ENCODE measurements at regions not wholly inside any gene's neighbourhood (a gene's known extent, or its start where the extent isn't known, plus 50 kb on each side); places are given as distances from the start of the nearest gene placed in this dataset.

DNA sequence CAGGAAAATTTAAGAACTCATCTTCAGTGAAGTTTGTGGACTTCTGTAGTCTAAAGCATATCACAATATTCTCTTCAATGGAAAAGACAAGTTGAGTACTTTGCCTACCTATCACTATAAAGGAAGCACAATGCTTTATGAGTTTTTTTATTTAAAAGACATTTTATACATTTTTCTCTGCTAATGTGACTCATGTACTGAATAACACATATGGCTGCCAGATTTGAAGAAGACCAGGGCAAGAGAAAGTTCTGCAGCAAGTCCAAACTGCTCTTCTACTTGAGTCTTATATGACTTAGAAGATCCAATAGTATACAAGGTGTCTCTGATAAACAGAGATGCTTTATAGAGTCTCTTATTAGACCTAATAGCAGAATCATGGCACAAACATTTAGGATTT, 978.4 kb downstream of the TLE4 start:
- no peak for TF ChIP-seq ZFX (IDR thresholded peaks at IDR 0.05)
- TF ChIP-seq, protein P1, sequence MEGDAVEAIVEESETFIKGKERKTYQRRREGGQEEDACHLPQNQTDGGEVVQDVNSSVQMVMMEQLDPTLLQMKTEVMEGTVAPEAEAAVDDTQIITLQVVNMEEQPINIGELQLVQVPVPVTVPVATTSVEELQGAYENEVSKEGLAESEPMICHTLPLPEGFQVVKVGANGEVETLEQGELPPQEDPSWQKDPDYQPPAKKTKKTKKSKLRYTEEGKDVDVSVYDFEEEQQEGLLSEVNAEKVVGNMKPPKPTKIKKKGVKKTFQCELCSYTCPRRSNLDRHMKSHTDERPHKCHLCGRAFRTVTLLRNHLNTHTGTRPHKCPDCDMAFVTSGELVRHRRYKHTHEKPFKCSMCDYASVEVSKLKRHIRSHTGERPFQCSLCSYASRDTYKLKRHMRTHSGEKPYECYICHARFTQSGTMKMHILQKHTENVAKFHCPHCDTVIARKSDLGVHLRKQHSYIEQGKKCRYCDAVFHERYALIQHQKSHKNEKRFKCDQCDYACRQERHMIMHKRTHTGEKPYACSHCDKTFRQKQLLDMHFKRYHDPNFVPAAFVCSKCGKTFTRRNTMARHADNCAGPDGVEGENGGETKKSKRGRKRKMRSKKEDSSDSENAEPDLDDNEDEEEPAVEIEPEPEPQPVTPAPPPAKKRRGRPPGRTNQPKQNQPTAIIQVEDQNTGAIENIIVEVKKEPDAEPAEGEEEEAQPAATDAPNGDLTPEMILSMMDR (conservative IDR thresholded peaks at IDR 0.05) = no peak
- no peak overlapping the region for H3K27ac ChIP-seq

DNA sequence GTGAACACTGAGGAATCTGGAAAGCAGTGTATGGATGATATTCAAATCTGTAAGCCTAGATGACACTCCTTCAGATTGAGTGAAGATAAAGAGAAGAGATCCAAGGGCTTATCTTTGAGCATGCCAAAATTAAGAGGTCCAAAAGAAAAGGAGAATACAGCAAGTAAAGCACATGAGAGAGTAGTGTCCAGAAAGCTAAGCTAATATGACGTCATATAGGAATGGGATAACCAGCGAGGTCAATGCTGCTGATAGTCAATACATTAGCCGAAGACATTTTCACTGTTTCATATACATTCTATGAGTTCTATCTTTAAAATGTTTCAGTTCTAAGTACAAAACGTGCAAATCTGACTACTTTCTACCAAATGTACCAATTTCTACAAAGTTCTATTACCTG, 975.8 kb downstream of the TLE4 start:
- TF ChIP-seq, protein P1 (conservative IDR thresholded peaks at IDR 0.05) = no peak
- no peak for TF ChIP-seq ZFX (IDR thresholded peaks at IDR 0.05)
- no peak overlapping the region for H3K27ac ChIP-seq

DNA sequence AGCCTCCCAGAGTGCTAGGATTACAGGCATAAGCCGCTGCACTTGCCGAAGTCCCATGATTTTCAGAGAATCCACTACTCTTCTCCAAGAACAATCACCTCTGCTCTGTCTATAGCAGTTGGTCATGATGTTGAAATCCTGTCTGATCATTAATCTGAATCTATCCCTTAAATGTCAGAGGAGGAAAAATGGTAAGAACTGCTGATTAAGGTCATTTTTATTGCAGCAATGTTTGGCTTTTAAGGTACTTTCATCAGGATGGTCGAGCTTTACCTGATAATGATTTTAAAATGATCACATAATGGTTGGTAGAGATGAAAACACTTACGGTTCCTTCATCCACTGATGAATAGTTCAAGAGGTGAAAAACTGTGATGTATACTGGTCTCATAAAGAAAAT, 968.6 kb downstream of the TLE4 start:
- TF ChIP-seq, protein P1 (conservative IDR thresholded peaks at IDR 0.05) = no peak
- H3K27ac ChIP-seq = no peak overlapping the region

- TF ChIP-seq ZFX (IDR thresholded peaks at IDR 0.05) = no peak
- TF ChIP-seq, protein P1 (conservative IDR thresholded peaks at IDR 0.05) = no peak
- H3K27ac ChIP-seq = no peak overlapping the region
Observed at GRCh38 chr9:80538976-80539375, 967.2 kb downstream of the TLE4 start.

- H3K27ac ChIP-seq = no peak overlapping the region
- no peak for TF ChIP-seq ZFX (IDR thresholded peaks at IDR 0.05)
- TF ChIP-seq, protein P1 (conservative IDR thresholded peaks at IDR 0.05) = no peak
Observed at GRCh38 chr9:80522465-80522864, 950.7 kb downstream of the TLE4 start.

DNA sequence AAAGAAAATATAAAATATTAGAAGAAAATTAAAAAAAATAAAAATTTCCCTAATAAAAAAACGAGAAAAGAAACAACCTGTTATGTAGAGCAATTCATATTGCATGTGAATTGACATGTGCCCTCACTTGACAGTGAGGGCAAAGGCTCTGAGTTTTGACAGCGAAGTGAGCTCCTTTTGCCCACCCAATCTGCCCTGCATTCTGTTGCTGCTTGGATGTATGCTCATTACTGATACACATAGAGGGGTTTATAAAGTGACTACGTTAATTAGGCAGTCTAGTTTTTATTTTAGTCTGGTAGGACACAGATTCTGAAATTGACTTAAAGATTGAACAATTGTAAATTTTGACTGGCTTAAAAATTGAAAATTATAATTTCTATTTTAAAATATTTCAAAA, 949.4 kb downstream of the TLE4 start:
- TF ChIP-seq, protein P1 (conservative IDR thresholded peaks at IDR 0.05) = no peak
- no peak for TF ChIP-seq ZFX (IDR thresholded peaks at IDR 0.05)
- no peak overlapping the region for H3K27ac ChIP-seq

GRCh38 chr9:80520231-80520630, 948.5 kb downstream of the TLE4 start:
- TF ChIP-seq ZFX (IDR thresholded peaks at IDR 0.05) = no peak
- TF ChIP-seq, protein P1 (conservative IDR thresholded peaks at IDR 0.05) = no peak
- no peak overlapping the region for H3K27ac ChIP-seq

Measured in C4-2B (cell line).